ENCODE measurements at regions not wholly inside any gene's neighbourhood (a gene's known extent, or its start where the extent isn't known, plus 50 kb on each side); places are given as distances from the start of the nearest gene placed in this dataset.

- POLR2A ChIA-PET: no interaction called here
- CTCF ChIA-PET: no interaction called here
- WGBS (ENCODE audit: insufficient coverage): no CpG with 5 or more reads among the region's 1 CpG
- H3K27ac ChIP-seq (ENCODE audit: insufficient read depth in 1 of 2, low read depth in 1 of 2, low read length in 2 of 2, poor library complexity in 1 of 2, severe bottlenecking in 2 of 2): no peak overlapping the region
- no peak overlapping the region for H3K4me3 ChIP-seq (ENCODE audit: control insufficient read depth in 1 of 7, extremely low read depth in 1 of 7, insufficient read depth in 4 of 7, low read depth in 2 of 7, low read length in 6 of 7)
- no peaks in the 10 kb centered on the region for H3K9me3 ChIP-seq (ENCODE audit: control extremely low read depth in 1 of 5, control insufficient read depth in 4 of 5, insufficient read depth in 2 of 5, low read depth in 1 of 5, low read length in 4 of 5)
- no peaks in the 10 kb centered on the region for H3K27me3 ChIP-seq (replicated peaks in 2 of 5; ENCODE audit: control insufficient read depth in 4 of 5, insufficient read depth in 5 of 5, low read length in 4 of 5)
- no peaks in the 10 kb centered on the region for H3K4me1 ChIP-seq (ENCODE audit: control extremely low read depth in 1 of 4, control insufficient read depth in 4 of 4, insufficient read depth in 4 of 4, low read length in 3 of 4)
- no peaks in the 10 kb centered on the region for H3K36me3 ChIP-seq (ENCODE audit: control insufficient read depth in 4 of 4, insufficient read depth in 4 of 4, low read length in 3 of 4)
- no peak for DNase-seq
Observed at GRCh38 chr1:177383715-177384114, 213.0 kb downstream of the BRINP2 start.

DNA sequence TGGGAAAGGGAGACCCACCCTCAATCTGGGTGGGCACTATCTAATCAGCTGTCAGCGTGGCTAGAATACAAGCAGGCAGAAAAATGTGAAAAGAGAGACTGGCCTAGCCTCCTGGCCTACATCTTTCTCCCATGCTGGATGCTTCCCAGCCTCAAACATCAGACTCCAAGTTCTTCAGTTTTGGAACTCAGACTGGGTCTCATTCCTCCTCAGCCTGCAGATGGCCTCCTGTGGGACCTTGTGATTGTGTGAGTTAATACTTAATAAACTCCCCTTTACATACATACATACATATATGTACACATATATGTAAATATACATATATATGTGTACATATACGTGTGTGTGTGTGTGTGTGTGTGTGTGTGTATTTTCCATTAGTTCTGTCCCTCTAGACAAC, 207.1 kb downstream of the BRINP2 start:
- CTCF ChIA-PET: no interaction called here
- 100% methylated on average over 1 of the region's 2 CpGs for WGBS (ENCODE audit: insufficient coverage)
- Histone ChIP-seq H3K27me3 (replicated peaks in 2 of 5; ENCODE audit: control insufficient read depth in 4 of 5, insufficient read depth in 5 of 5, low read length in 4 of 5) (no peaks in the 10 kb centered on the region), H3K36me3 (ENCODE audit: control insufficient read depth in 4 of 4, insufficient read depth in 4 of 4, low read length in 3 of 4) (no peaks in the 10 kb centered on the region), H3K4me1 (ENCODE audit: control extremely low read depth in 1 of 4, control insufficient read depth in 4 of 4, insufficient read depth in 4 of 4, low read length in 3 of 4) (no peaks in the 10 kb centered on the region), H3K27ac (ENCODE audit: insufficient read depth in 1 of 2, low read depth in 1 of 2, low read length in 2 of 2, poor library complexity in 1 of 2, severe bottlenecking in 2 of 2) (no peak overlapping the region), H3K4me3 (ENCODE audit: control insufficient read depth in 1 of 7, extremely low read depth in 1 of 7, insufficient read depth in 4 of 7, low read depth in 2 of 7, low read length in 6 of 7) (no peak overlapping the region), H3K9me3 (ENCODE audit: control extremely low read depth in 1 of 5, control insufficient read depth in 4 of 5, insufficient read depth in 2 of 5, low read depth in 1 of 5, low read length in 4 of 5) (no peaks in the 10 kb centered on the region)
- DNase-seq: no peak
- POLR2A ChIA-PET: no interaction called here

DNA sequence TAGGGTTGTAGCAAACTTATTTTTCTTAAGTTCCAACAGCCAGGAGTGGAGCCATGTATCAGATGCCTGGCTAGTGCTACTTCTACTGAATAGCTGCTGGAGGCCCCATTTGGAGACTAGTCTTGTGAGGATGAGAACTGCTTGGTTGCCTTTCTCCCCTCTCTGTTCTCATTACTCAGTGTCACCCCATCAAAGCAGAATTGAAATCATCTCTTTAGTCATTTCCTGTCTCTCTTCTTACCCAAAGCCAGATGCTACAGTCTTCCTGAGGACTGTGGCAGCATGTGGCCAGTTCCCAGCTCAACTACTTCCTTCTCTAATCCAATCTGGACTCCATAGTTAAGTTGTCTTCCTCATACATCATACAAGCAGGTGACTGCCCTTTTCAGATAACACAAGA, 197.5 kb downstream of the BRINP2 start:
- no peaks in the 10 kb centered on the region for H3K9me3 ChIP-seq (ENCODE audit: control extremely low read depth in 1 of 5, control insufficient read depth in 4 of 5, insufficient read depth in 2 of 5, low read depth in 1 of 5, low read length in 4 of 5)
- no peak overlapping the region for H3K4me3 ChIP-seq (ENCODE audit: control insufficient read depth in 1 of 7, extremely low read depth in 1 of 7, insufficient read depth in 4 of 7, low read depth in 2 of 7, low read length in 6 of 7)
- H3K4me1 ChIP-seq (ENCODE audit: control extremely low read depth in 1 of 4, control insufficient read depth in 4 of 4, insufficient read depth in 4 of 4, low read length in 3 of 4): no peaks in the 10 kb centered on the region
- no peak overlapping the region for H3K27ac ChIP-seq (ENCODE audit: insufficient read depth in 1 of 2, low read depth in 1 of 2, low read length in 2 of 2, poor library complexity in 1 of 2, severe bottlenecking in 2 of 2)
- H3K27me3 ChIP-seq (replicated peaks in 2 of 5; ENCODE audit: control insufficient read depth in 4 of 5, insufficient read depth in 5 of 5, low read length in 4 of 5): no peaks in the 10 kb centered on the region
- POLR2A ChIA-PET: no interaction called here
- CTCF ChIA-PET: no interaction called here
- H3K36me3 ChIP-seq (ENCODE audit: control insufficient read depth in 4 of 4, insufficient read depth in 4 of 4, low read length in 3 of 4): no peaks in the 10 kb centered on the region
- DNase-seq: no peak

GRCh38 chr1:177366091-177366490, 195.3 kb downstream of the BRINP2 start:
- no peaks in the 10 kb centered on the region for H3K4me1 ChIP-seq (ENCODE audit: control extremely low read depth in 1 of 4, control insufficient read depth in 4 of 4, insufficient read depth in 4 of 4, low read length in 3 of 4)
- POLR2A ChIA-PET: no interaction called here
- no CpG with 5 or more reads among the region's 2 CpGs for WGBS (ENCODE audit: insufficient coverage)
- no peak for DNase-seq
- H3K36me3 ChIP-seq (ENCODE audit: control insufficient read depth in 4 of 4, insufficient read depth in 4 of 4, low read length in 3 of 4): no peaks in the 10 kb centered on the region
- no peak overlapping the region for H3K4me3 ChIP-seq (ENCODE audit: control insufficient read depth in 1 of 7, extremely low read depth in 1 of 7, insufficient read depth in 4 of 7, low read depth in 2 of 7, low read length in 6 of 7)
- H3K9me3 ChIP-seq (ENCODE audit: control extremely low read depth in 1 of 5, control insufficient read depth in 4 of 5, insufficient read depth in 2 of 5, low read depth in 1 of 5, low read length in 4 of 5): no peaks in the 10 kb centered on the region
- H3K27ac ChIP-seq (ENCODE audit: insufficient read depth in 1 of 2, low read depth in 1 of 2, low read length in 2 of 2, poor library complexity in 1 of 2, severe bottlenecking in 2 of 2): no peak overlapping the region
- CTCF ChIA-PET: no interaction called here
- H3K27me3 ChIP-seq (replicated peaks in 2 of 5; ENCODE audit: control insufficient read depth in 4 of 5, insufficient read depth in 5 of 5, low read length in 4 of 5): no peaks in the 10 kb centered on the region

DNA sequence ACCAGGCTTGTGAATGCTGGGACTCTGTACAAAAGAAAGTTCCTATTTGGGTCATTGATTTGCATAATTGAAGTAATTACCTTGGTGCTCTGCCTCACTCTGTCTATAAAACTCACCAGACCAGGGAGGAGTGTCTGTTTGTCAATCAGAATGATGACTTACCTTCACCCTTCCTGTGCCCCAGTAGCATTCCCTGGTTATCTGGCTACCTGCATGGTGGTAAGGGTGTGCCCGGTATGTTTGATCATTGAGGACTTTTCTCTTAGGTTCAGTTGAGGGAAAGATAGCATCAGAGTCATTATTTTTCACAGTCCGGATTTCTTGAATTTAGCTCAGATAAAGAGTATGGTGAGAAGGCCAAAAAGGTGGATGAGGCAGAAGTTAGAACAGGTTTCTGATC, 190.0 kb downstream of the BRINP2 start:
- no peak for DNase-seq
- Histone ChIP-seq H3K4me1 (ENCODE audit: control extremely low read depth in 1 of 4, control insufficient read depth in 4 of 4, insufficient read depth in 4 of 4, low read length in 3 of 4) (no peaks in the 10 kb centered on the region), H3K36me3 (ENCODE audit: control insufficient read depth in 4 of 4, insufficient read depth in 4 of 4, low read length in 3 of 4) (no peaks in the 10 kb centered on the region), H3K4me3 (ENCODE audit: control insufficient read depth in 1 of 7, extremely low read depth in 1 of 7, insufficient read depth in 4 of 7, low read depth in 2 of 7, low read length in 6 of 7) (no peak overlapping the region), H3K27ac (ENCODE audit: insufficient read depth in 1 of 2, low read depth in 1 of 2, low read length in 2 of 2, poor library complexity in 1 of 2, severe bottlenecking in 2 of 2) (no peak overlapping the region), H3K27me3 (replicated peaks in 2 of 5; ENCODE audit: control insufficient read depth in 4 of 5, insufficient read depth in 5 of 5, low read length in 4 of 5) (no peaks in the 10 kb centered on the region), H3K9me3 (ENCODE audit: control extremely low read depth in 1 of 5, control insufficient read depth in 4 of 5, insufficient read depth in 2 of 5, low read depth in 1 of 5, low read length in 4 of 5) (no peaks in the 10 kb centered on the region)
- WGBS (ENCODE audit: insufficient coverage): 100% methylated on average over 2 of the region's 2 CpGs
- CTCF ChIA-PET: no interaction called here
- POLR2A ChIA-PET: no interaction called here

DNA sequence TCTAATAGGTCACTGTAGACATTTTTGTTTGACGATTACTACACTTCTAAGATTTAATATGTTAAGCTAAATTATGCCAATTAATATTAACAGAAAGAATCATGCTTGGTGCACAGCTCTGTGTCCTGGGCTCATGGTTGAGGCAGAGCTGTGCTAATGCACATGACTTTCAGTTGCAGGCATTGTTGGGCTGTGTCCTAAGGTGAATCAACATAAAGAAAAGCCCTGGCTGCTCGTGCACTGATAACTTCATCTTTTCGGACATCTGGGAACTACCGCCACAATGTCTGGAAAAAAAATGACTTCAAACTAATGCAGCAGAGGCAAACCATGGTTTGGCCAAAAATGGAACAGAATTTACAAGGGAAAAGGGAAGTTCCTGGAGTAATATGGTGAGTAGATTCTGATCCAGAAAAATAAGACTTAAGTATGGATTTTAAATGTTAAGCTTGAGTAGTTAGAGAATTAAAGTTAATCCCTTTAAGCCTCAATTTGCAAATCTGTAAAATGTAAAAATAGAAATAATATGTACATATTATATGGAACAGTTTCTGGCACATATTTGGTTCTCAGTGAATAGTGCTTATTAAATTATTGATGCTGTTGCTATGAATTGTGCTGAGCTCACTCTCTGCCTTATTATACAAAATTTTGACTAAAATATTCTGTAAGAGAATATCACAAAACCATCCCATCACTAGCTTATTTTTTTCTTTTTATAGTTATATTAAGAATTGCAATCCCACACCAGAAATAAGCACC, 186.1 kb downstream of the BRINP2 start:
- Histone ChIP-seq H3K4me3 (ENCODE audit: control insufficient read depth in 1 of 7, extremely low read depth in 1 of 7, insufficient read depth in 4 of 7, low read depth in 2 of 7, low read length in 6 of 7) (no peak overlapping the region), H3K27ac (ENCODE audit: insufficient read depth in 1 of 2, low read depth in 1 of 2, low read length in 2 of 2, poor library complexity in 1 of 2, severe bottlenecking in 2 of 2) (no peak overlapping the region), H3K27me3 (replicated peaks in 2 of 5; ENCODE audit: control insufficient read depth in 4 of 5, insufficient read depth in 5 of 5, low read length in 4 of 5) (peaks cover 0 to 4% (median 0%) of the 10 kb centered on the region in 5 experiments), H3K4me1 (ENCODE audit: control extremely low read depth in 1 of 4, control insufficient read depth in 4 of 4, insufficient read depth in 4 of 4, low read length in 3 of 4) (no peaks in the 10 kb centered on the region), H3K36me3 (ENCODE audit: control insufficient read depth in 4 of 4, insufficient read depth in 4 of 4, low read length in 3 of 4) (no peaks in the 10 kb centered on the region), H3K9me3 (ENCODE audit: control extremely low read depth in 1 of 5, control insufficient read depth in 4 of 5, insufficient read depth in 2 of 5, low read depth in 1 of 5, low read length in 4 of 5) (no peaks in the 10 kb centered on the region)
- DNase-seq: no peak
- ChIA-PET CTCF (no interaction called here), POLR2A (no interaction called here)
- WGBS (ENCODE audit: insufficient coverage): 33% methylated on average over 3 of the region's 4 CpGs

- ChIA-PET POLR2A (interaction anchor here (0.5 kb wide), 1 partner anchor 15 kb away, joined by 3 read pairs; no protein-coding TSS in a partner anchor), CTCF (no interaction called here)
- WGBS (ENCODE audit: insufficient coverage): 55% methylated on average over 2 of the region's 2 CpGs
- H3K4me1 ChIP-seq (ENCODE audit: control extremely low read depth in 1 of 4, control insufficient read depth in 4 of 4, insufficient read depth in 4 of 4, low read length in 3 of 4): no peaks in the 10 kb centered on the region
- H3K27ac ChIP-seq (ENCODE audit: insufficient read depth in 1 of 2, low read depth in 1 of 2, low read length in 2 of 2, poor library complexity in 1 of 2, severe bottlenecking in 2 of 2): no peak overlapping the region
- no peak overlapping the region for H3K4me3 ChIP-seq (ENCODE audit: control insufficient read depth in 1 of 7, extremely low read depth in 1 of 7, insufficient read depth in 4 of 7, low read depth in 2 of 7, low read length in 6 of 7)
- DNase-seq: no peak
- no peaks in the 10 kb centered on the region for H3K9me3 ChIP-seq (ENCODE audit: control extremely low read depth in 1 of 5, control insufficient read depth in 4 of 5, insufficient read depth in 2 of 5, low read depth in 1 of 5, low read length in 4 of 5)
- H3K27me3 ChIP-seq (replicated peaks in 2 of 5; ENCODE audit: control insufficient read depth in 4 of 5, insufficient read depth in 5 of 5, low read length in 4 of 5): peaks cover 0 to 4% (median 0%) of the 10 kb centered on the region in 5 experiments
- H3K36me3 ChIP-seq (ENCODE audit: control insufficient read depth in 4 of 4, insufficient read depth in 4 of 4, low read length in 3 of 4): no peaks in the 10 kb centered on the region
Observed at GRCh38 chr1:177355575-177355974, 184.8 kb downstream of the BRINP2 start.

Data from common myeloid progenitor, CD34-positive (primary cell).